RPMI8226 (cell line): ENCODE measurements at regions not wholly inside any gene's neighbourhood (a gene's known extent, or its start where the extent isn't known, plus 50 kb on each side); places are given as distances from the start of the nearest gene placed in this dataset.
A peak's percentile ranks its signal among the peaks of the same experiment; 100 is the strongest.
"Not testable (repeated sequence)": the region's sequence is repeated elsewhere in the genome, so short reads cannot be mapped to it uniquely, and the experiment has no call there.

Source experiments
- DNase-seq: peaks from one replicate; pipeline ENCODE4 v3.0.0-alpha.2; 2015

DNA sequence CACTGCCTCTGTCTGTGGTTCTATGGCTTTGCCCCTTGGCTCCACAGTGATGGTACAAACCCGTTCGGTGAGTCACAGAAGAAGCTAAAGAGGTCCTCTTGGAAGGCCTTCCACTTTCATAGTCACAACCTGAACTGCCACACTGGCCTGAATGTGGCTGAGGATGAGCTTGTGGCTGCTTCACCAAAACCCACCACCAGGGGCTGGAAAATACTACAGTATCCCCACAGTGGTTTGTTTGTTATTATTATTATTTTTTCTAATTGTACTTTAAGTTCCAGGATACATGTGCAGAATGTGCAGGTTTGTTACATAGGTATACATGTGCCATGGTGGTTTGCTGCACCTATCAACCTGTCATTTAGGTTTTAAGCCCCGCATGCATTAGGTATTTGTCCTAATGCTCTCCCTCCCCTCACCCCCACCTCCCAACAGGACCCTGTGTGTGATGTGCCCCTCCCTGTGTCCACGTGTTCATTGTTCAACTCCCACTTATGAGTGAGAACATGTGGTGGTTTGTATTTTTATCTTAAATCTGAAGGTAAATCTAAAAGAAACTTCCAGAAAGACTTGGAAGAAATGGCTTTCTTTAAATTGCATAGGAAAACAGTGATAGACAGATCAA, 160.8 kb upstream of the NPSR1 start:
- peak; percentile 7 for DNase-seq

DNA sequence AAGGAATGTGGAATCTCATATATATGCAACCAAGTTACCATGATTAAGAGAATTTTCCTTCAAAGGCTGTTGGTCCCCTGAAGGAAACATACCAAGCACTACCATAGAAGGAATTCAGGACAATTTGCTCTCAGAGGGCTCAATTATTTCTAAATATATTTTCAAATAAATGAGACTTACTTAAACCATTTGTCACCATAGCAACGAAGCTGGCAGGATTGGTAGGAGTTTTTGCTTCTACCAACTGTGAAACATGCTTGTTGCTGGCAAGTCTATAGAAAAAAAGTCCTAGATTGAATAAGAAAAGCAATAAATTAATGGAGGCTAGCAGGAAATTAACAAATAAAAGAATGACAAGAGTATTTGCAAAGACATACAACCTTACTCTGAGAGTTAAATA, 156.9 kb upstream of the NPSR1 start:
- no peak for DNase-seq

DNA sequence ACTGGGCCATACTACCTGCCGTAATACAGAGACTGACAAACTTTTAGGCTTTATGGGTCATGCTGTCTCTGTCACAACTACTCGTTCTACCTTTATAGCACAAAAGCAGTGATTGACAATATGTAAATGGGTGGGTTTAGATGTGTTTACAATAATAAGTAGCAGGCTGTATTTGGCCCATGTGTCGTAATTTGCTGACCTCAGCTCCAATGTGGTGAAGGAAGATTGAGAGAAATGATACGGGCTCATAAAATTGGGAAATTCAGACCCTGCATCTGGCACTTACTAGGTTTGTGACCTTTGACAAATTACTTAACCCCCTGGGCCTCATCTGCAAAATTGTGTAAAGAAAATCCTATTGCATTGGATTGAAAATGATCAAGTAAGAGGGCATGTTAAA, 150.8 kb upstream of the NPSR1 start:
- DNase-seq: no peak

DNA sequence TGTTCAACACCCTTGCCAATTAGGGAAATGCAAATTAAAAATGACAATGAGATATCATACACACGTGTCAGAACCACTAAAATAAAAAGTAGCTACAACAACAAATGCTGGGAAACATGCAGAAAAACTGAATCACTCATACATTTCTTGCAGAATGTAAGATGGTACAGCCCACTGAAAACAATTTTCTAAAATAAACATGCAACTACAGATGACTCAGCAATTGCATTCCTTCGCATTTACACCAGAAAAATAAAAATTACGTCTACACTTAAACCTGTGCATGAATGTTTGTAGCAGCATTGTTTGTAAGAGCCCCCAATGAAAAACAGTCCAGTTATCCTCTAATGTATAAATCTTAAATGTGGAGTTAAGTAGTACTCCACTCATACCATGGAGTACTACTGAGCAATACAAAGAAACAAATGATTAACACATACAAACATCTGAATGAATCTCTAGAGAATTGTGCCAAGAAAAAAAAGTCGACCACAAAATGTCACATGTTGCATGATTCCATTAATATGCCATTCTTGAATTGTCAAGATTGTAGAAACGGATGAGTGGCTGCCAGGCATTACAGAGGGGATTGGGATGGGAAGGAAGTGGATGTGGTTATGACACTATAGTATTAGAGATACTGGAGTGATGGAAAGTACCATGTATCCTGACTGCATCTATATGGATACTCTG, 134.6 kb upstream of the NPSR1 start:
- no peak for DNase-seq

DNA sequence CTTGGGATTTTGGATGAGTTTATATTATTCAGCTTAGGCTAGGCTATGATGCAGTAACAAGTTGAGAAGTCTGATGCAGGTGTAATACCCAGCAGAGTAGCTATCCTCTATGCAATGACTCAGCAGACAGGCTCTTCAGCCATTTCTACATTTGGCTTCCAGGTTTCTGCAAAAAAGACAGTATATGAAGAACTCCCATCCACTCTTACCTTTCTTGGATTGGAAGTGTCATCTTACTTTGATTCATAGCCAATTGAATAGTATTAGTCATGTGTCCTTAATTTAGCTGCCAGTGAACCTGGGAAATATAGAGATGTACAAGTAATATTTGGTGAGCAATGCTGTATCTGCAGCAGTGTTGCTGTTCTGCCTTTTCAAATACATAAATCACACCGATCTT, 127.8 kb upstream of the NPSR1 start:
- DNase-seq: no peak

DNA sequence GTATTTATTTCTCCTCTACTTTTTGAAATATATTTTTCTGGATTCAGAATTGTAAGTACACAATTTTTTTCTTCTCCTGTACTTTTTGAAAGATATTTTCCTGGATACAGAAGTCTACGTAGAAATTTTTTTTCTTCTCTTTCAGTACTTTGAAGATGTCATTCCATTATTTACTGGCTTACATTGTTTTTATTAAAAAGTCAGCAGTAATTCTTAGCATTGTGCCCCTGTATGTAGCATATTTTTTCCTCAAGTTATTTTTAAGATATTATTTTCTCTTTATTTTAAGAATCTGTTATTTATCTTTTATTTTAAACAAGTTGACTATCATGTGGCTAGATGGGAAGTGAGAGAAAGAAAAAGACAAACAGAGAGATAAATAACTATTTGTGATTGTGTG, 119.0 kb upstream of the NPSR1 start:
- no peak for DNase-seq

DNA sequence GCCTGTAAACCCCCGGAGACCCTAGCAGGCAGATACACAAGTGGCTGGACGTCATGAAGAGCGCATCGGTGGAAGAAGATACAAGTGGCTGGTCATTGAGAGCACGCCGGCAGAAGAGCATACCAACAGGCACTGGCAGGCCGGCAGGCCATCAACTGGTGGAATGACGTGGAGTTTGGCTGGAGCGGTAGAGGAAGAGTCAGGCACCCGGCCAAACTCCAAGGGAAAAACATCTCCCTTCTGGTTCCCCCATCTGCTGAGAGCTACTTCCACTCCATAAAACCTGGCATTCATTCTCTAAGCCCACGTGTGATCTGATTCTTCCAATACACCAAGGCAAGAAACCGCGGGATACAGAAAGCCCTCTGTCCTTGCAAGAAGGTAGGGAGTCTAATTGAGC, 113.4 kb upstream of the NPSR1 start:
- DNase-seq: no peak

DNA sequence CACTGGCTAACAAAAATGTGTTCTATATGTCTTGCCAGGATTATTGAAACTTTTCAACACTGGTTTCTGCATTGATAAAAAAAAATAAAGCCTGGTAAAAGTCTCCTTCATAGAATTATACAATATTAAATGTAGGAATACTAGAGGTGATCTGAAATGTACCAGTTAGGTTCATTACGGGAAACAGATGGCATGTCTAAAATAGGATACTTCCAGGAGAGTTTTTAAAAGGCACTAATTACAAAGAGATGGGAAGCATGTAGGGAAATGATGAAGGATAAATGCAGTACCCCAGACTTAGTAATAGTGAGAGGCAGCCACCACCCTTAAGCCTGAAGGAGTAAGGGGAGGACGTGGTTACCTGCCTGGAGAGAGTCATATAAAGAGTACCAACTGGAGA, 107.0 kb upstream of the NPSR1 start:
- DNase-seq: no peak

DNA sequence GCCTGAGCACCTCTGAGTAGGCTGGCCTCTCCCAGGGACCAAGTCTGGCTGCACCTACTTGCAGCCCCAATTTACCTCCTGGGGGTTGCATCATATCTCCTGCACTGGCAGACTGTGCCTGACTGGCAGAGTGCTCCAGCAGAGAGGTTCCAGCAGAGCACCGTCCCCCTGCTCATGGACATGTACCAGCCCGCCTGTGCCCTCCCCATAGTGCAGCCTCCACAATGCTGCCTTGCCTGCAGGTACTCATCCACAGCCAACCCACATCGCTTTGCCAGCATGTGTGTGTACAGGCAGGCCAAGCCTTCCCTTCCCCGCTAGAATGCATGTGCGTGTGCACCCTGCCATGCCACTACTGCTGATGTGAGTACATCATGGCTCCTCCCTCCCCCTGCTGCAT, 105.5 kb upstream of the NPSR1 start:
- no peak for DNase-seq

DNA sequence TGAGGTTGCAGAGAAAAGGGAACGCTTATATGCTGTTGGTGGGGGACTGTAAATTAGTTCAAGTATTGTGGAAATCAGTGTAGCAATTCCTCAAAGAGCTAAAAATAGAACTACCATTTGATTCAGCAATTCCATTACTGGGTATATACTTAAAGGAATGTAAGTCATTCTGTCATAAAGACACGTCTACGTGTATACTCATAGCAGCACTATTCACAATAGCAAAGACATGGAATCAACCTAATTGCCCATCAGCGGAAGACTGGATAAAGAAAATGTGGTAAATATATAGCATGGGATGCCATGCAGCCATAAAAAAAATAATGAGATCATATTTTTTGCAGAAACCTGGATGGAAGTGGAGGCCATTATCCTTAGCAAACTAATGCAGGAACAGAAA, 100.0 kb upstream of the NPSR1 start:
- no peak for DNase-seq

DNA sequence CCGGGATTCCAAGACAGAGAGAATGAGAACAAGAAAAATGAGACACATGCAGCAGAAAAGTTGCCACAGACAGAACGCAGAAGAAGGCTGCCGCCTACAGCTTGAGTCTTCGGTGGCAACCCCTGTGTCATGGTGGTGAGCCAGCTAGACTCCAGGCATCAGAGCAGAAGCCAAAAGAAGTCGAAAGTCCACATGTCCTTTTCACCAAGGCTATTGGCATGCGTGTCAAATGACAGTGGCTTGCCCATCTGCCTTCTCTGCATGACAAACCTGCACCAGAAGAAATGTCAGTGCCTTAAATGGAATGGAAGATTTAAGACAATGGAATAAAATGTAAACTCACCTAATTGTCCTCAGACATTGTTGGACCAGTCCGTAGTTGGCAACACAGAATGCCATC, 93.9 kb upstream of the NPSR1 start:
- DNase-seq: no peak

DNA sequence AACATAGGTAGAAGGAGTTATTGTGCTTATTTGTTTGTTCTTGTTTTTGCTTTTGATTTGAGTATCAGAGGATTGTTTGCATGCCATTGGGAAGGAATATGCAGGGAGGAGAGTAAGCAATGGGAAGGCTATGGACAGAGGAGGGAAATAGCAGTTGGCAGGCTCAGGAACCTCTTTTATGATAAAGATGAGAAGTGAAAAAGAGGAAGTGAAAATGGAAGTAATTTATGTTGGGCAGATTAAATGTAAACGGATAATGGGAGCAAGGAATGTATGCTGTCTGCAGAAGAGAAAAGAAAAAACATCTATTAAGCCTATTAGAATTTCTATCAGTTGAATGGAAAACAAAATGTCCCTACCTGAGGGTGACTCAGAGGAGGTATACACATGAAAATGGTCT, 90.1 kb upstream of the NPSR1 start:
- DNase-seq: peak; percentile 13

DNA sequence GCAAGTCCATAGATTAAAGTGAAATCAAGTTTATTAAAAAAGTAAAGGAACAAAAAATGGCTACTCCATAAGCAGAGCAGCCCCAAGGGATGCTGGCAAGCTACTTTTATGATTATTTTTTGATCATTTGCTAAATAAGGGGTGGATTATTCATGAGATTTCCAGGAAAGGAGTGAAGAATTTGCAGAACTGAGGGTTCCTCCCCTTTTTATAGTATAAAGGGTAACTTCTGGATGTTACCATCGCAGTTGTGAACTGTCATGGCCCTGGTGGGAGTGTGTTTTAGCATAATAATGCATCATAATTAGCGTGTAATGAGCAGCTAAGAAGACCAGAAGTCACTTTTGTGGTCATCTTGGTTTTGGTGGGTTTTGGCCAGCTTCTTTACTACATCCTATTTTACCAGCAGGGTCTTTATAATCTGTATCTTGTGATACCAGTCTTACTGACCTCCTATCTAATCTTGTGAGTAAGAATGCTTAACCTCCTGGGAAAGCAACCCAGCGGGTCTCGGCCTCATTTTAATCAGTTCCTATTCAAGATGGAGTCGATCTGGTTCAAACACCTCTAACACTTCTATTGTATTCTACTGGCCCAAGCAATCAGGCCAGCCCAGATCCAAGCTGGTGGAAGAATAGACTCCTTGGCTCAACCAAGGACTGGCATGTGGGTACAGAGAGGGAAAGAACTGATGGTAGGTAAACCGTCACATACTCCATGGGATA, 87.9 kb upstream of the NPSR1 start:
- no peak for DNase-seq

DNA sequence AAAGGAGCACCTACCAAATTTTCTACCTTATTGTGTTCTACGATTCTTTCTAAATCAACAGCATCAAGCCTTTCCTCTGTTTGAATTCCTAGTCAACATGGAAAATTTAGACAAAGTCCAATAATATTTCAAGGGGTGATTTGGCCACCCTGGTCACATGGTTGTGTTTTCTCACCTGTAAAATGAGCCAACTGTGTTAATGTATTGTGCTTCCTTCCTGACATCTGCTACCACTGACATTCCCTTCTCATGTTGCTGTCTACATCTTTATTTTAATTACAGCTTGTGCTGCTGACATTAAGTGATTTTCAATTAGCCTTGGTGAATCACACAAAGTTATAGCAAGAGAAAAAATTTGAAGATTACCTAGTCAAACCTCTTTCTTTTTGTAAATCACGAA, 83.0 kb upstream of the NPSR1 start:
- no peak for DNase-seq

DNA sequence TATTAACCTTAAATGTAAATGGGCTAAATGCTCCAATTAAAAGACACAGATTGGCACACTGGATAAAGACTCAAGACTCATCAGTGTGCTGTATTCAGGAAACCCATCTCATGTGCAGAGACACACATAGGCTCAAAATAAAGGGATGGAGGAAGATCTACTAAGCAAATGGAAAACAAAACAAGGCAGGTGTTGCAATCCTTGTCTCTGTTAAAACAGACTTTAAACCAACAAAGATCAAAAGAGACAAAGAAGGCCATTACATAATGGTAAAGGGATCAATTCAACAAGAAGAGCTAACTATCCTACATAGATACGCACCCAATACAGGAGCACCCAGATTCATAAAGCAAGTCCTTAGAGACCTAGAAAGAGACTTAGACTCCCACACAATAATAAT, 80.1 kb upstream of the NPSR1 start:
- DNase-seq: not testable (repeated sequence)

DNA sequence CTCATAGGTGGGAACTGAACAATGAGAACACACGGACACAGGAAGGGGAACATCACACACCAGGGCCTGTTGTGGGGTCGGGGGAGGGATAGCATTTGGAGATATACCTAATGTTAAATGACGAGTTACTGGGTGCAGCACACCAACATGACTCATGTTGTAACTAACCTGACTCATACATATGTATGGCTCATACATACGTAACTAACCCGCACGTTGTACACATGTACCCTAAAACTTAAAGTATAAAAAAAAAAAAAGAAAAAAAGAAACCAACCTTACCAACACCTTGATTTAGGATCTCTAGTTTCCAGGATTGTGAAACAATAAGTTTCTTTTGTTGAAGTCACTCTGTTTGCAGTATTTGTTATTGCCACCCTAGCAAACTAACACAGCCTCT, 76.3 kb upstream of the NPSR1 start:
- not testable (repeated sequence) for DNase-seq

DNA sequence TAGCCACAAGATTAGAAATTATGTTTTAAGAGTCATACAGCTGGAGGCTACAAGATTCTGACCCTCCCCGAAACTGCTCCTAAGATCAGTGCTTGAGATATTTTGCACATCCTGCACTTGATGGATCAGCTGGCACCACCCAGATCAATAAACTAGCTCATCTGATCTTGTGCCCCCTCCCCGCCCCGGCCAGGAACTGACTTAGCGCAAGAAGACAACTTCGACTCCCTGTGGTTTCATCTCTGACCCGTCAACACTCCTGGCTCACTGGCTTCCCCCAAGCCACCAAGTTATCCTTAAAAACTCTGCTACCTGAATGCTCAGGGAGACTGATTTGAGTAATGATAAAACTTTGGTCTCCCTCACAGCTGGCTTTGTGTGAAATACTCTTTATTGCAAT, 73.5 kb upstream of the NPSR1 start:
- DNase-seq: no peak

DNA sequence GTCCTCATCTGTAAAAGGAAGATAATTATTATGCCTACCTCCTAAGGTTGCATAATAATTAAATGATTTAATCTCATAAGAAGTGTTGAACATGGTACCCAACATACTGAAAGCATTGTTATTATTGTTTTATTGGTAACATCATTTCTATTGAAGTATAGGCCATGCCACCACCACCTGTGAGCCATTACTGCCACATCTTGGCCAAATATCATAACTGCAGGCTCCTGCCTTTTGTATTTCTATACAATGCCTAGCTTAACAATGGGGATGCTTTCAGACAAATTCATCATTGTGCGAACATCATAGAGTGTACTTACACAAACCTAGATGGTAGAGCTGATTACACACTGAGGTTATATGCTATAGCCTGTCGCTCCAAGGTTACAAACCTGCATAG, 61.1 kb upstream of the NPSR1 start:
- no peak for DNase-seq

DNA sequence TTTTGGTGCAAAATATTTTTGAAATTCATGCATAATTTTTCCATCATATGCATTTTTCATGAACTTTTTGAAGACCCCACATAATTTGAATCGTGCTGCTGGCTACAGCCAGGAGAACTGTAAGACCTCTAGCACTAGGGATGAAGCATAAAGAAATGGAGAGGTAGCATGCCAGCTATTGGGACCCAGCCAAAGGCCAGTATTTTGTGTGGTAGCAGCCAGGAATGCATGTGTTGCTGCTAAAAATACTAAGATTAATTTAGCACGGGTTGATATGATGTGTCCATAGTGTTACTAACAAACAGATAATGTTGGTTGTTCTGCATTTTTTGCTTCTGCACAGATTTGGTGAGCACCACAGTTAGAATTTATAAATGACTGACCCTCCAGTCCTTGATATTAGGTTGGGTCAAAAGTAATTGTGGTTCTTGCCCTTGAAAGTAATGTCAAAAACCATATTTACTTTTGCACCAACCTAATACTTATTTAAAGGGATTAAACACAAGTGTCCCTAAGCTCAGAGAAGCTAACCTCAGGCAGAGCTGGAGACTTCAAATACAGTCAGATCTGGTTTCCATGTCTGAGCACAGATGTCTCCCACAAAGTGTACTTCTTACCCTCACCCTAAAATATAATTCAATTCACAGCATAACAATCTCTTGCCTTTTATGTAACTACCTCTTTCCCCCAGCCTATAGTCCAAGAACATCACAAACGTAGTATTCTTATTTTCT, 54.1 kb upstream of the NPSR1 start:
- DNase-seq: no peak
